ENCODE measurements at regions not wholly inside any gene's neighbourhood (a gene's known extent, or its start where the extent isn't known, plus 50 kb on each side); places are given as distances from the start of the nearest gene placed in this dataset.

- TF ChIP-seq CTCF (IDR thresholded peaks at IDR 0.05) = no peak
- TF ChIP-seq POLR2A (IDR thresholded peaks at IDR 0.05) = no peak
Observed at GRCh38 chr2:150554046-150554445, 66.6 kb upstream of the RND3 start.

Measured in prostate gland (tissue), 2 donors.